Naive thymus-derived CD8-positive, alpha-beta T cell (primary cell): ENCODE measurements at regions not wholly inside any gene's neighbourhood (a gene's known extent, or its start where the extent isn't known, plus 50 kb on each side); places are given as distances from the start of the nearest gene placed in this dataset.

Experiments
- ATAC-seq, 2 donors: fragments of 150-1000 bp; cut with Tn5 transposase in 1 of 2; sonication (Bioruptor Pico), chemical (Tn5 transposase) in 1 of 2; 1 replicate in 1 of 2; 2 replicates in 1 of 2; pipeline ENCODE4 v1.10.0; 2021; ENCODE audit warnings: mild to moderate bottlenecking in 2 of 2, moderate library complexity in 2 of 2
- POLR2A ChIA-PET: fragments of 350-600 bp; sonication (Branson Sonifier 250); formaldehyde crosslinking; loops from one replicate; lab custom pipeline; 2021; ENCODE audit warnings: antibody characterized with exemption; lab: Charles Lee
- DNase-seq, 10 donors: peaks; one replicate each; pipeline versions ENCODE4 v3.0.0 to v3.0.0-alpha.2; 2020 to 2022
- H3K27ac Mint-ChIP-seq, 10 donors: one replicate each; pipeline ENCODE4 v1.8.0; 2020 to 2022; ENCODE audit warnings: mild to moderate bottlenecking in 10 of 10, mixed read lengths in 10 of 10, moderate library complexity in 4 of 10, inconsistent platforms in 1 of 10
- H3K27me3 Mint-ChIP-seq, 5 donors: one replicate each; pipeline ENCODE4 v1.8.0; 2021 to 2022; ENCODE audit warnings: mixed read lengths in 5 of 5
- H3K36me3 Mint-ChIP-seq, 3 donors: one replicate each; pipeline ENCODE4 v1.8.0; 2020 to 2022; ENCODE audit warnings: mixed read lengths in 3 of 3, mild to moderate bottlenecking in 2 of 3, inconsistent platforms in 1 of 3
- H3K4me1 Mint-ChIP-seq, 4 donors: one replicate each; pipeline ENCODE4 v1.8.0; 2021 to 2022; ENCODE audit warnings: mixed read lengths in 4 of 4
- H3K4me3 Mint-ChIP-seq, 10 donors: one replicate each; pipeline ENCODE4 v1.8.0; 2020 to 2022; ENCODE audit warnings: mild to moderate bottlenecking in 10 of 10, mixed read lengths in 10 of 10, moderate library complexity in 6 of 10, inconsistent platforms in 1 of 10
- H3K9me3 Mint-ChIP-seq, 9 donors: one replicate each; pipeline ENCODE4 v1.8.0; 2020 to 2022; ENCODE audit warnings: mixed read lengths in 9 of 9, mild to moderate bottlenecking in 3 of 9, inconsistent platforms in 1 of 9, moderate library complexity in 1 of 9

- Mint-ChIP-seq H3K27me3 (no peaks in the 10 kb centered on the region), H3K4me3 (no peak overlapping the region), H3K4me1 (peaks cover 16 to 29% (median 28%) of the 10 kb centered on the region in 4 donors), H3K27ac (no peak overlapping the region), H3K9me3 (peaks cover 0 to 31% (median 10%) of the 10 kb centered on the region in 9 donors), H3K36me3 (peaks cover 0 to 16% (median 8%) of the 10 kb centered on the region in 3 donors)
- no peak for ATAC-seq
- no peak for DNase-seq
- POLR2A ChIA-PET, result interaction anchor here (0.5 kb wide), 1 partner anchor 9 kb away, joined by 3 read pairs; no protein-coding TSS in a partner anchor
These were observed 88.8 kb upstream of the ENPP6 start for GRCh38 chr4:184306470-184306869.

GRCh38 chr4:184300816-184301215, 83.1 kb upstream of the ENPP6 start:
- DNase-seq (no peak), ATAC-seq (no peak)
- no peak overlapping the region for H3K27ac Mint-ChIP-seq
- H3K9me3 Mint-ChIP-seq, result peaks cover 0 to 34% (median 10%) of the 10 kb centered on the region in 9 donors
- POLR2A ChIA-PET, result no interaction called here
- H3K4me3 Mint-ChIP-seq, result no peak overlapping the region
- peaks cover 0 to 16% (median 8%) of the 10 kb centered on the region in 3 donors for H3K36me3 Mint-ChIP-seq
- no peaks in the 10 kb centered on the region for H3K27me3 Mint-ChIP-seq
- H3K4me1 Mint-ChIP-seq, result no peaks in the 10 kb centered on the region

GRCh38 chr4:184298254-184298653, 80.6 kb upstream of the ENPP6 start:
- Mint-ChIP-seq H3K27me3 (peaks cover 2 to 9% (median 3%) of the 10 kb centered on the region in 5 donors), H3K27ac (peak overlapping the region in 1 of 10 donors; percentile 51), H3K4me3 (no peak overlapping the region), H3K4me1 (peaks cover 0 to 1% (median 0%) of the 10 kb centered on the region in 4 donors), H3K36me3 (peaks cover 0 to 5% (median 0%) of the 10 kb centered on the region in 3 donors), H3K9me3 (peaks cover 0 to 20% (median 5%) of the 10 kb centered on the region in 9 donors)
- POLR2A ChIA-PET, result no interaction called here
- no peak for DNase-seq
- no peak for ATAC-seq

- Mint-ChIP-seq H3K4me1 (peaks cover 0 to 7% (median under 1%) of the 10 kb centered on the region in 4 donors), H3K36me3 (no peaks in the 10 kb centered on the region), H3K27me3 (peaks cover 2 to 9% (median 3%) of the 10 kb centered on the region in 5 donors), H3K4me3 (no peak overlapping the region), H3K27ac (no peak overlapping the region), H3K9me3 (peaks cover 0 to 3% (median 0%) of the 10 kb centered on the region in 9 donors)
- DNase-seq (no peak), ATAC-seq (no peak)
- POLR2A ChIA-PET, result no interaction called here
These were observed 77.5 kb upstream of the ENPP6 start for GRCh38 chr4:184295206-184295605.

- POLR2A ChIA-PET, result no interaction called here
- Mint-ChIP-seq H3K4me3 (no peak overlapping the region), H3K9me3 (peaks cover 0 to 3% (median 0%) of the 10 kb centered on the region in 9 donors), H3K27ac (no peak overlapping the region), H3K27me3 (peaks cover 2 to 9% (median 3%) of the 10 kb centered on the region in 5 donors), H3K36me3 (no peaks in the 10 kb centered on the region), H3K4me1 (peaks cover 0 to 12% (median 1%) of the 10 kb centered on the region in 4 donors)
- DNase-seq, result no peak
- no peak for ATAC-seq
These were observed 77.0 kb upstream of the ENPP6 start for GRCh38 chr4:184294606-184295133.

- DNase-seq (no peak), ATAC-seq (no peak)
- POLR2A ChIA-PET, result no interaction called here
These were observed 75.9 kb upstream of the ENPP6 start for GRCh38 chr4:184293552-184293951.

GRCh38 chr4:184292877-184293276, 75.2 kb upstream of the ENPP6 start:
- no peak for DNase-seq
- H3K4me1 Mint-ChIP-seq, result peaks cover 8 to 30% (median 18%) of the 10 kb centered on the region in 4 donors
- H3K27ac Mint-ChIP-seq, result no peak overlapping the region
- H3K36me3 Mint-ChIP-seq, result no peaks in the 10 kb centered on the region
- no peak overlapping the region for H3K4me3 Mint-ChIP-seq
- H3K9me3 Mint-ChIP-seq, result peaks cover 0 to 3% (median 0%) of the 10 kb centered on the region in 9 donors
- POLR2A ChIA-PET, result no interaction called here
- ATAC-seq, result no peak
- peaks cover 2 to 9% (median 3%) of the 10 kb centered on the region in 5 donors for H3K27me3 Mint-ChIP-seq

More at GRCh38 chr4:184293552-184293951, 75.9 kb upstream of the ENPP6 start:
- peaks cover 0 to 3% (median 0%) of the 10 kb centered on the region in 9 donors for H3K9me3 Mint-ChIP-seq
- no peak overlapping the region for H3K4me3 Mint-ChIP-seq
- H3K27ac Mint-ChIP-seq, result no peak overlapping the region
- H3K4me1 Mint-ChIP-seq, result peaks cover 5 to 23% (median 11%) of the 10 kb centered on the region in 4 donors
- H3K27me3 Mint-ChIP-seq, result peaks cover 2 to 9% (median 3%) of the 10 kb centered on the region in 5 donors
- no peaks in the 10 kb centered on the region for H3K36me3 Mint-ChIP-seq

- H3K4me1 Mint-ChIP-seq, result peaks cover 8 to 34% (median 22%) of the 10 kb centered on the region in 4 donors
- H3K4me3 Mint-ChIP-seq, result no peak overlapping the region
- no peak overlapping the region for H3K27ac Mint-ChIP-seq
- no peak for DNase-seq
- peaks cover 2 to 9% (median 3%) of the 10 kb centered on the region in 5 donors for H3K27me3 Mint-ChIP-seq
- H3K36me3 Mint-ChIP-seq, result no peaks in the 10 kb centered on the region
- no peak for ATAC-seq
- H3K9me3 Mint-ChIP-seq, result peaks cover 0 to 3% (median 0%) of the 10 kb centered on the region in 9 donors
- POLR2A ChIA-PET, result no interaction called here
These were observed 74.8 kb upstream of the ENPP6 start for GRCh38 chr4:184292465-184292867.

GRCh38 chr4:184289179-184289535, 71.5 kb upstream of the ENPP6 start:
- POLR2A ChIA-PET, result no interaction called here
- ATAC-seq, result no peak
- peak overlapping the region in 2 of 10 donors; percentile 4 to 78 for H3K27ac Mint-ChIP-seq
- H3K4me1 Mint-ChIP-seq, result peaks cover 8 to 35% (median 26%) of the 10 kb centered on the region in 4 donors
- DNase-seq, result no peak
- H3K27me3 Mint-ChIP-seq, result no peaks in the 10 kb centered on the region
- H3K36me3 Mint-ChIP-seq, result no peaks in the 10 kb centered on the region
- H3K9me3 Mint-ChIP-seq, result no peaks in the 10 kb centered on the region
- H3K4me3 Mint-ChIP-seq, result peak overlapping the region in 2 of 10 donors; percentile 15 to 31

- H3K27me3 Mint-ChIP-seq, result no peaks in the 10 kb centered on the region
- DNase-seq (peak in 1 of 10 donors; percentile 21), ATAC-seq (peak; percentile 67 to 70)
- peaks cover 8 to 35% (median 27%) of the 10 kb centered on the region in 4 donors for H3K4me1 Mint-ChIP-seq
- H3K9me3 Mint-ChIP-seq, result no peaks in the 10 kb centered on the region
- peak overlapping the region; percentile 46 to 78 (median 60) for H3K4me3 Mint-ChIP-seq
- POLR2A ChIA-PET, result no interaction called here
- no peaks in the 10 kb centered on the region for H3K36me3 Mint-ChIP-seq
- H3K27ac Mint-ChIP-seq, result peak overlapping the region in 5 of 10 donors; percentile 61 to 86 (median 78)
These were observed 70.9 kb upstream of the ENPP6 start for GRCh38 chr4:184288451-184289178.

GRCh38 chr4:184287697-184288255, 70.1 kb upstream of the ENPP6 start:
- no peaks in the 10 kb centered on the region for H3K36me3 Mint-ChIP-seq
- DNase-seq (no peak), ATAC-seq (no peak)
- peaks cover 8 to 42% (median 32%) of the 10 kb centered on the region in 4 donors for H3K4me1 Mint-ChIP-seq
- peak overlapping the region in 7 of 10 donors; percentile 24 to 78 (median 49) for H3K4me3 Mint-ChIP-seq
- H3K27ac Mint-ChIP-seq, result peak overlapping the region in 3 of 10 donors; percentile 9 to 86 (median 44)
- H3K27me3 Mint-ChIP-seq, result no peaks in the 10 kb centered on the region
- POLR2A ChIA-PET, result interaction anchor here (0.7 kb wide), 1 partner anchor 1088 kb away, joined by 3 read pairs; no protein-coding TSS in a partner anchor
- H3K9me3 Mint-ChIP-seq, result no peaks in the 10 kb centered on the region

- ATAC-seq, result no peak
- POLR2A ChIA-PET, result no interaction called here
- peaks cover 12 to 56% (median 45%) of the 10 kb centered on the region in 4 donors for H3K4me1 Mint-ChIP-seq
- H3K27me3 Mint-ChIP-seq, result no peaks in the 10 kb centered on the region
- no peaks in the 10 kb centered on the region for H3K36me3 Mint-ChIP-seq
- H3K27ac Mint-ChIP-seq, result no peak overlapping the region
- H3K9me3 Mint-ChIP-seq, result no peaks in the 10 kb centered on the region
- H3K4me3 Mint-ChIP-seq, result no peak overlapping the region
- no peak for DNase-seq
These were observed 68.7 kb upstream of the ENPP6 start for GRCh38 chr4:184286358-184286757.

GRCh38 chr4:184284742-184285141, 67.1 kb upstream of the ENPP6 start:
- POLR2A ChIA-PET, result no interaction called here
- DNase-seq (no peak), ATAC-seq (no peak)
- Mint-ChIP-seq H3K27ac (peak overlapping the region in 1 of 10 donors; percentile 44), H3K9me3 (no peaks in the 10 kb centered on the region), H3K36me3 (no peaks in the 10 kb centered on the region), H3K27me3 (no peaks in the 10 kb centered on the region), H3K4me3 (no peak overlapping the region), H3K4me1 (peaks cover 14 to 68% (median 56%) of the 10 kb centered on the region in 4 donors)
